LNCaP clone FGC (cell line): ENCODE measurements at regions not wholly inside any gene's neighbourhood (a gene's known extent, or its start where the extent isn't known, plus 50 kb on each side); places are given as distances from the start of the nearest gene placed in this dataset.
"Not testable (repeated sequence)": the region's sequence is repeated elsewhere in the genome, so short reads cannot be mapped to it uniquely, and the experiment has no call there.

Source experiments
- DNase-seq: peaks from one replicate; pipeline ENCODE4 v3.0.0-alpha.2; 2011; ENCODE audit warnings: low read depth
- H3K4me3 ChIP-seq: 2 replicates; pipeline ENCODE4 v1.5.1; 2011; ENCODE audit warnings: mild to moderate bottlenecking, low read depth, low read length, control low read depth
- TF ChIP-seq, protein P1 (sequence below): IDR thresholded peaks from 2 replicates; pipeline ENCODE4 v1.5.1; 2012; ENCODE audit warnings: mild to moderate bottlenecking; ENCODE audit not compliant: control insufficient read depth, insufficient read depth; ENCODE audit errors: extremely low read depth

- TF ChIP-seq, protein P1, sequence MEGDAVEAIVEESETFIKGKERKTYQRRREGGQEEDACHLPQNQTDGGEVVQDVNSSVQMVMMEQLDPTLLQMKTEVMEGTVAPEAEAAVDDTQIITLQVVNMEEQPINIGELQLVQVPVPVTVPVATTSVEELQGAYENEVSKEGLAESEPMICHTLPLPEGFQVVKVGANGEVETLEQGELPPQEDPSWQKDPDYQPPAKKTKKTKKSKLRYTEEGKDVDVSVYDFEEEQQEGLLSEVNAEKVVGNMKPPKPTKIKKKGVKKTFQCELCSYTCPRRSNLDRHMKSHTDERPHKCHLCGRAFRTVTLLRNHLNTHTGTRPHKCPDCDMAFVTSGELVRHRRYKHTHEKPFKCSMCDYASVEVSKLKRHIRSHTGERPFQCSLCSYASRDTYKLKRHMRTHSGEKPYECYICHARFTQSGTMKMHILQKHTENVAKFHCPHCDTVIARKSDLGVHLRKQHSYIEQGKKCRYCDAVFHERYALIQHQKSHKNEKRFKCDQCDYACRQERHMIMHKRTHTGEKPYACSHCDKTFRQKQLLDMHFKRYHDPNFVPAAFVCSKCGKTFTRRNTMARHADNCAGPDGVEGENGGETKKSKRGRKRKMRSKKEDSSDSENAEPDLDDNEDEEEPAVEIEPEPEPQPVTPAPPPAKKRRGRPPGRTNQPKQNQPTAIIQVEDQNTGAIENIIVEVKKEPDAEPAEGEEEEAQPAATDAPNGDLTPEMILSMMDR: no peak
- H3K4me3 ChIP-seq: no peak overlapping the region
Measured at GRCh38 chr4:84264652-84265051, 234.4 kb downstream of the NKX6-1 start.

GRCh38 chr4:84263415-84263814, 235.7 kb downstream of the NKX6-1 start:
- DNase-seq: no peak
- no peak overlapping the region for H3K4me3 ChIP-seq
- TF ChIP-seq, protein P1: no peak

More at GRCh38 chr4:84264652-84265051, 234.4 kb downstream of the NKX6-1 start:
- no peak for DNase-seq

GRCh38 chr4:84260495-84260894, 238.6 kb downstream of the NKX6-1 start:
- H3K4me3 ChIP-seq: no peak overlapping the region
- DNase-seq: no peak

GRCh38 chr4:84258905-84259830, 239.9 kb downstream of the NKX6-1 start:
- TF ChIP-seq, protein P1: peak; percentile 81
- no peak overlapping the region for H3K4me3 ChIP-seq
- DNase-seq: peak; percentile 27

More at GRCh38 chr4:84260495-84260894, 238.6 kb downstream of the NKX6-1 start:
- TF ChIP-seq, protein P1: no peak

- TF ChIP-seq, protein P1: no peak
Measured at GRCh38 chr4:84254537-84254936, 244.6 kb downstream of the NKX6-1 start.

DNA sequence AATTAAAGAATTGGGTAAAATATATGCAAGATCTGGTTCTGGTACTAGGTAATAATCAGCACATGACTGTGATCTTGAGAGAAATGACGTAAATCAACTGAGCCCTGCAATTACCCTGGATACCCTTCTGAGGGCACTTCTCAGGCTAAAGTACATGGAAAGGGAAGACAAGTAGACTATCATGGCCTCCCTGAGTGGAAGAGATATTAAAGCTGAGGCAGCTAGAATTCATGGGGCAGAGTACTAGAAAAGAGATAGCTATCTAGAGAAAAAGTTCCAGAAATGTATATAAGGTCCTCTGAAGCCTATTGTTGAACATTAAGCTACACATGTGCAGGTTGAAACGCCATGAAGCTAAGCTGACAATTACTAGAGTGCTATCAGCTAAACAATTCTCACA, 249.6 kb downstream of the NKX6-1 start:
- TF ChIP-seq, protein P1: no peak
- H3K4me3 ChIP-seq: no peak overlapping the region
- no peak for DNase-seq

More at GRCh38 chr4:84254537-84254936, 244.6 kb downstream of the NKX6-1 start:
- DNase-seq: no peak
- H3K4me3 ChIP-seq: no peak overlapping the region

GRCh38 chr4:84245042-84245441, 254.1 kb downstream of the NKX6-1 start:
- H3K4me3 ChIP-seq, DNase-seq: not testable (repeated sequence)

- not testable (repeated sequence) for DNase-seq, H3K4me3 ChIP-seq
Measured at GRCh38 chr4:84244346-84244801, 254.7 kb downstream of the NKX6-1 start.
